GM23248 (cell line): ENCODE measurements at regions not wholly inside any gene's neighbourhood (a gene's known extent, or its start where the extent isn't known, plus 50 kb on each side); places are given as distances from the start of the nearest gene placed in this dataset.
"Not testable (repeated sequence)": the region's sequence is repeated elsewhere in the genome, so short reads cannot be mapped to it uniquely, and the experiment has no call there.

Source experiments
- EZH2 ChIP-seq: fragments of 200-600 bp; sonication (generic); IDR thresholded peaks from 2 replicates; pipeline ENCODE4 v1.6.1; 2018; ENCODE audit warnings: antibody characterized with exemption, mild to moderate bottlenecking; ENCODE audit not compliant: insufficient read depth, poor library complexity, severe bottlenecking
- EZH2phosphoT487 ChIP-seq: fragments of 200-600 bp; sonication (generic); IDR thresholded peaks from 2 replicates; pipeline ENCODE4 v1.6.1; 2018; ENCODE audit warnings: antibody characterized with exemption, moderate library complexity, mild to moderate bottlenecking, low read depth; ENCODE audit not compliant: insufficient read depth

GRCh38 chr20:29871816-29872215 is 1385.6 kb upstream of the DEFB115 start:
- not testable (repeated sequence) for TF ChIP-seq EZH2, EZH2phosphoT487
